22Rv1 (cell line): ENCODE measurements at regions not wholly inside any gene's neighbourhood (a gene's known extent, or its start where the extent isn't known, plus 50 kb on each side); places are given as distances from the start of the nearest gene placed in this dataset.

ENCODE experiments used
- CTCF ChIP-seq: fragments of 450-650 bp; IDR thresholded peaks from 2 replicates; pipeline ENCODE4 v1.5.1; 2017; ENCODE audit warnings: mild to moderate bottlenecking
- ZFX ChIP-seq: fragments of 450-650 bp; IDR thresholded peaks from 2 replicates; pipeline ENCODE4 v1.6.1; 2017; ENCODE audit warnings: antibody characterized with exemption, borderline replicate concordance

GRCh38 chr7:19369182-19369581, 224.0 kb upstream of the FERD3L start:
- TF ChIP-seq CTCF (no peak), ZFX (no peak)
